SK-N-SH treated with all-trans-retinoic acid at 6 μM for 48 hours (cell line): ENCODE measurements at regions not wholly inside any gene's neighbourhood (a gene's known extent, or its start where the extent isn't known, plus 50 kb on each side); places are given as distances from the start of the nearest gene placed in this dataset.

Source experiments
- TCF4 ChIP-seq: fragments of 250-450 bp; sonication (Bioruptor Pico); IDR thresholded peaks from 2 replicates; pipeline ENCODE4 v1.8.0; 2021; ENCODE audit warnings: mild to moderate bottlenecking, moderate library complexity, borderline replicate concordance
- TOX ChIP-seq: fragments of 250-450 bp; sonication (Bioruptor Pico); IDR thresholded peaks from 2 replicates; pipeline ENCODE4 v1.8.0; 2021; ENCODE audit warnings: mild to moderate bottlenecking, moderate library complexity, borderline replicate concordance
- ZFP3 ChIP-seq: fragments of 250-450 bp; sonication (Bioruptor Pico); IDR thresholded peaks from 2 replicates; pipeline ENCODE4 v1.5.0; 2020; ENCODE audit warnings: mild to moderate bottlenecking, moderate library complexity
- ZFP30 ChIP-seq: fragments of 450-650 bp; formaldehyde crosslinking; IDR thresholded peaks from 2 replicates; pipeline ENCODE4 v1.5.0; 2022; ENCODE audit warnings: mild to moderate bottlenecking, moderate library complexity
- TF ChIP-seq, protein P1 (sequence below): fragments of 250-450 bp; sonication (Bioruptor Pico); IDR thresholded peaks from 2 replicates; pipeline ENCODE4 v1.8.0; 2020; ENCODE audit warnings: mild to moderate bottlenecking, moderate library complexity, borderline replicate concordance

DNA sequence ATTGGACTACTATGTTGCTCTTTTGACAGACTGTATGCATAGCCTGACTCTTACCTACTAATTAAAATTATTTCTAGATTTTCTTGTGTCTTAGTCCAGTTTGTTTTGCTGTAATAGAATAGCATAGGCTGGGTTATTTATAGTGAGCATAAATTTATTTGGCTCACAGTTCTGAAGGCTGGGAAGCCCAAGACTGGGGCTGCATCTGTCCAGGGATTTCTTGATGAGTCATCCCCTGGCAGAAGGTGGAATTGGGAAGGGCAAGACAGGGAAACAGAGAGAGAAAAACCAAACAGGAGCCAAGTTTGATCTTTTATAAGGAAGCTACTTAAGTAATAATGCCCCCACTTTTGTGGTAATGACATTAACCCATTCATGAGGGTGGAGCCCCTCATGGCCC lies 759.2 kb upstream of the LRFN5 start:
- TF ChIP-seq ZFP3 (CRISPR knock-in tag) (no peak), TCF4 (no peak), ZFP30 (no peak), TOX (CRISPR knock-in tag) (no peak)
- TF ChIP-seq, protein P1, sequence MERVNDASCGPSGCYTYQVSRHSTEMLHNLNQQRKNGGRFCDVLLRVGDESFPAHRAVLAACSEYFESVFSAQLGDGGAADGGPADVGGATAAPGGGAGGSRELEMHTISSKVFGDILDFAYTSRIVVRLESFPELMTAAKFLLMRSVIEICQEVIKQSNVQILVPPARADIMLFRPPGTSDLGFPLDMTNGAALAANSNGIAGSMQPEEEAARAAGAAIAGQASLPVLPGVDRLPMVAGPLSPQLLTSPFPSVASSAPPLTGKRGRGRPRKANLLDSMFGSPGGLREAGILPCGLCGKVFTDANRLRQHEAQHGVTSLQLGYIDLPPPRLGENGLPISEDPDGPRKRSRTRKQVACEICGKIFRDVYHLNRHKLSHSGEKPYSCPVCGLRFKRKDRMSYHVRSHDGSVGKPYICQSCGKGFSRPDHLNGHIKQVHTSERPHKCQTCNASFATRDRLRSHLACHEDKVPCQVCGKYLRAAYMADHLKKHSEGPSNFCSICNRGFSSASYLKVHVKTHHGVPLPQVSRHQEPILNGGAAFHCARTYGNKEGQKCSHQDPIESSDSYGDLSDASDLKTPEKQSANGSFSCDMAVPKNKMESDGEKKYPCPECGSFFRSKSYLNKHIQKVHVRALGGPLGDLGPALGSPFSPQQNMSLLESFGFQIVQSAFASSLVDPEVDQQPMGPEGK (CRISPR knock-in tag), result no peak
